Colonic mucosa (tissue), 4 donors: ENCODE measurements at regions not wholly inside any gene's neighbourhood (a gene's known extent, or its start where the extent isn't known, plus 50 kb on each side); places are given as distances from the start of the nearest gene placed in this dataset.

Experiments
- DNase-seq: peaks from one replicate; pipeline ENCODE4 v3.0.0-alpha.2; 2020
- H3K27ac ChIP-seq: fragments of 200-600 bp; one replicate; pipeline ENCODE4 v1.8.0; 2021
- H3K27me3 ChIP-seq: fragments of 200-600 bp; one replicate; pipeline ENCODE4 v1.8.0; 2021
- H3K36me3 ChIP-seq: fragments of 200-600 bp; one replicate; pipeline ENCODE4 v1.8.0; 2021
- H3K4me1 ChIP-seq: fragments of 200-600 bp; one replicate; pipeline ENCODE4 v1.8.0; 2021; ENCODE audit warnings: mild to moderate bottlenecking
- H3K4me3 ChIP-seq: fragments of 200-600 bp; one replicate; pipeline ENCODE4 v1.8.0; 2021
- H3K9ac ChIP-seq, 2 donors: one replicate each; pipeline ENCODE4 v1.7.0; 2013; ENCODE audit warnings: control low read depth in 2 of 2, low read depth in 2 of 2, low read length in 2 of 2
- H3K9me3 ChIP-seq: fragments of 200-600 bp; one replicate; pipeline ENCODE4 v1.8.0; 2021
- CTCF ChIP-seq: fragments of 200-600 bp; IDR thresholded peaks from one replicate; pipeline ENCODE4 v1.8.0; 2022; ENCODE audit warnings: antibody characterized with exemption, mild to moderate bottlenecking
- intact Hi-C: fragments of 100-400 bp; cut with DNase I; formaldehyde crosslinking; loops from one replicate; pipeline ENCODE4 v1.14.1; 2022
- donor health status: healthy.
- donor health status: DM: no; HTN: no; CAD: no.
- donor health status: DM: no; HTN: no; CAD: no.

DNA sequence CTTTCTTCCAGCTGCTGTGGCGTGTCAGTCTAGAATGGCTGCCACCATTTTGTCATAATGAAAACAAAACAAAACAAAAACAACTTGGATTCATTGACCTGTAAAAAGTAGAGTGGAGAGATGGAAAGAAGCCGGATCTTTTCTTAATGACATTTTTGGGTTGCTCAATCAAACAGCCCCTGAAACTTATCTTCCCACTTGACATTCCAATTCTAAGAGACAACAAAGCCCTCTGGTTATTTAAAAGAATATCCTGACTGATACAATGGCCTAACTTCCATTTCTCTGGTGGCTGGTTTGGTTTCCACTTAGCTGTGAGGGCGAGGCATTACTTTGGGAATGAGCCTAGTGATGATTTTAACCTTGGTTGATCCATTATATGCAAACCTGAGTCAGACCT, 123.7 kb downstream of the AQP4 start:
- Histone ChIP-seq H3K4me3 (no peak overlapping the region), H3K4me1 (no peaks in the 10 kb centered on the region), H3K9me3 (no peaks in the 10 kb centered on the region), H3K36me3 (no peaks in the 10 kb centered on the region), H3K27ac (no peak overlapping the region), H3K27me3 (no peaks in the 10 kb centered on the region), H3K9ac (no peak overlapping the region)
- intact Hi-C loops = no loop called here
- TF ChIP-seq CTCF = no peak
- DNase-seq = no peak

GRCh38 chr18:26741048-26741447, 124.5 kb downstream of the AQP4 start:
- no peaks in the 10 kb centered on the region for H3K27me3 ChIP-seq
- no peak for DNase-seq
- no peak overlapping the region for H3K27ac ChIP-seq
- H3K4me3 ChIP-seq = no peak overlapping the region
- no peaks in the 10 kb centered on the region for H3K36me3 ChIP-seq
- no peak for TF ChIP-seq CTCF
- H3K4me1 ChIP-seq = no peaks in the 10 kb centered on the region
- no peak overlapping the region for H3K9ac ChIP-seq
- H3K9me3 ChIP-seq = no peaks in the 10 kb centered on the region
- intact Hi-C loops = no loop called here

DNA sequence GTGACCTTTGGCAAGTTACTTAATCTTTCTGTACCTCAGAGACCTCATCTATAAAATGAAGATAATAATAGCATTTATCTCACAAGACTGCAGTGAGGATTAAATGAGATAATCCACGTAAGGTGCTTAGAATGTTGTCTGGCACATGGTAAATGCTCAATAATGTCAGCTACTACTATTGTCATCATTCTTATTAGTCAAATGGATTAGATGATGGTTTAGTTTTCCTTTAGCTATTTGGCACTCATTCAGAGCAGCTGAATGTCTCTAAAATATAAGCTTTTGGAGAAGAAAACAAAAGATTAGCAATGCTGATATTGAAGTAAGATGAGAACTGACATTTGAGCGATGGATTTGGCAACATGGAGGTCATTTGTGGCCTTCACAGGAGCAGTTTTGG, 125.1 kb downstream of the AQP4 start:
- Histone ChIP-seq H3K9me3 (no peaks in the 10 kb centered on the region), H3K27ac (no peak overlapping the region), H3K9ac (no peak overlapping the region), H3K36me3 (no peaks in the 10 kb centered on the region), H3K4me1 (no peaks in the 10 kb centered on the region), H3K4me3 (no peak overlapping the region), H3K27me3 (no peaks in the 10 kb centered on the region)
- TF ChIP-seq CTCF = no peak
- no peak for DNase-seq
- intact Hi-C loops = no loop called here

GRCh38 chr18:26738706-26739105, 126.8 kb downstream of the AQP4 start:
- Histone ChIP-seq H3K36me3 (no peaks in the 10 kb centered on the region), H3K4me3 (no peak overlapping the region), H3K9ac (no peak overlapping the region), H3K4me1 (no peaks in the 10 kb centered on the region), H3K9me3 (no peaks in the 10 kb centered on the region), H3K27me3 (no peaks in the 10 kb centered on the region), H3K27ac (no peak overlapping the region)
- intact Hi-C loops = no loop called here
- no peak for DNase-seq
- TF ChIP-seq CTCF = no peak

DNA sequence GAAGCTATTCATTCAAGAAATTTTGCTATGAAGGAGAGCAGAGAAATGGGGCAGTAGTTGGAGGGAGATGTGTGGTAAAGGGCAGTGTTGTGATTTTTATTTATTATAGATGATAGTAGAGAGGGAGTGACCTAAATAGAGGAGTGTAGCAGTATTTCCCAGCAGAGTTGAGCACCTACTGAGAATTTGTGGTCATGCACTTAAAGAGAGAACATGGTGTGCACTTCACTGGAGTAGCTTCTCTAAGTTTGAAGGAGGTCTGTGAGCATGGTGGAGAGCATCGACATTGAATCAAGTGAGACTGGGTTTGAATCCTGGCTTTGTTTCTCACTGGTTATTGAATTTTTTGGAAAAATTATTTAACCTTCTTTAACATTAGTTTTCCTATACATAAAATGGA, 129.2 kb downstream of the AQP4 start:
- no peaks in the 10 kb centered on the region for H3K36me3 ChIP-seq
- H3K4me3 ChIP-seq = no peak overlapping the region
- H3K27me3 ChIP-seq = no peaks in the 10 kb centered on the region
- no peak for DNase-seq
- H3K9me3 ChIP-seq = no peaks in the 10 kb centered on the region
- intact Hi-C loops = no loop called here
- no peak for TF ChIP-seq CTCF
- H3K9ac ChIP-seq = no peak overlapping the region
- H3K27ac ChIP-seq = no peak overlapping the region
- H3K4me1 ChIP-seq = no peaks in the 10 kb centered on the region

DNA sequence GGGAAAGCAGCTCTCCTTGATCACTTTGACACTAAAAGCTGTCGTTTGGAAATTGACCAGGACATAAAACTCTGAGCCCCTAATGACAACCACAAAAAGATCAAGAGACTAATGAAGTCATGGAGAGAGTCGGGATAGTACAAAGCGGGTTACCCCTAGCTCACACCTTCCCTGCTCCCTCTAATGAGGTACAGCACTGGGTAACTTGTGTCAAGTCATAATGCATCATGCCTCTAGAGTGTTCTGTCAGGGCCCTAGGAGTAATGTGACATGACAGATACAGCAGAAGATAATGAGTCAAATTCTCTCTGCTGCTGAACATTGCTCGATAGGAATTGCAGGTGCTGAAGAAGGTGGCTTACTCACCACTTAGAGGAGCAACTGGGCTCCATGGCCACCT, 130.7 kb downstream of the AQP4 start:
- H3K4me3 ChIP-seq = no peak overlapping the region
- no peak for TF ChIP-seq CTCF
- intact Hi-C loops = no loop called here
- H3K4me1 ChIP-seq = no peaks in the 10 kb centered on the region
- no peak for DNase-seq
- H3K9ac ChIP-seq = no peak overlapping the region
- no peaks in the 10 kb centered on the region for H3K36me3 ChIP-seq
- no peak overlapping the region for H3K27ac ChIP-seq
- no peaks in the 10 kb centered on the region for H3K9me3 ChIP-seq
- no peaks in the 10 kb centered on the region for H3K27me3 ChIP-seq
